CD4-positive, alpha-beta T cell (primary cell): ENCODE measurements at regions not wholly inside any gene's neighbourhood (a gene's known extent, or its start where the extent isn't known, plus 50 kb on each side); places are given as distances from the start of the nearest gene placed in this dataset.

Experiments
- ATAC-seq: fragments of 200-7000 bp; cut with Tn5 transposase; one replicate; pipeline ENCODE4 v1.10.0; 2022; ENCODE audit warnings: mild to moderate bottlenecking; ENCODE audit not compliant: poor library complexity
- CTCF ChIA-PET: fragments of 350-600 bp; sonication (Branson Sonifier 250); formaldehyde crosslinking; loops from one replicate; lab custom pipeline; 2021; ENCODE audit warnings: antibody characterized with exemption, inconsistent platforms; lab: Charles Lee
- POLR2A ChIA-PET: fragments of 350-600 bp; sonication (Branson Sonifier 250); formaldehyde crosslinking; loops from one replicate; lab custom pipeline; 2021; ENCODE audit warnings: antibody characterized with exemption, inconsistent platforms; lab: Charles Lee
- DNase-seq, 14 experiments: peaks; one replicate each; pipeline ENCODE4 v3.0.0-alpha.2; 2013 to 2020; ENCODE audit warnings: mixed read lengths in 2 of 14
- H3K27ac ChIP-seq, 2 donors: one replicate each; pipeline versions ENCODE4 v1.5.1 to v1.7.0; 2013; ENCODE audit warnings: low read length in 2 of 2, low read depth in 1 of 2, mild to moderate bottlenecking in 1 of 2
- H3K27me3 ChIP-seq, 2 experiments: 1 replicate in 1 of 2; 2 replicates in 1 of 2; pipeline versions ENCODE4 v1.6.1 to v1.7.0; 2013; ENCODE audit warnings: low read length in 2 of 2, control low read depth in 1 of 2, mild to moderate bottlenecking in 1 of 2, moderate library complexity in 1 of 2; ENCODE audit not compliant: insufficient read depth in 2 of 2, control insufficient read depth in 1 of 2
- H3K36me3 ChIP-seq: one replicate; pipeline ENCODE4 v1.6.1; 2013; ENCODE audit warnings: low read length, control low read depth; ENCODE audit not compliant: insufficient read depth
- H3K4me1 ChIP-seq: one replicate; pipeline ENCODE4 v1.6.1; 2013; ENCODE audit warnings: low read length, control low read depth; ENCODE audit not compliant: insufficient read depth
- H3K4me3 ChIP-seq: one replicate; pipeline ENCODE4 v1.5.1; 2013; ENCODE audit warnings: mild to moderate bottlenecking, low read length, moderate library complexity
- H3K9me3 ChIP-seq, 2 experiments: 1 replicate in 1 of 2; 2 replicates in 1 of 2; pipeline versions ENCODE4 v1.6.1 to v1.7.0; 2013; ENCODE audit warnings: low read length in 2 of 2, mild to moderate bottlenecking in 2 of 2, control low read depth in 1 of 2, moderate library complexity in 1 of 2; ENCODE audit not compliant: control insufficient read depth in 1 of 2, insufficient read depth in 1 of 2
- H3K27ac Mint-ChIP-seq: one replicate; pipeline ENCODE4 v1.8.0; 2020; ENCODE audit warnings: mixed read lengths
- H3K27me3 Mint-ChIP-seq: one replicate; pipeline ENCODE4 v1.8.0; 2021; ENCODE audit warnings: mixed read lengths
- H3K36me3 Mint-ChIP-seq: one replicate; pipeline ENCODE4 v1.8.0; 2021; ENCODE audit warnings: low read depth, mixed read lengths
- H3K4me1 Mint-ChIP-seq: one replicate; pipeline ENCODE4 v1.8.0; 2021; ENCODE audit warnings: low read depth, mixed read lengths
- H3K4me3 Mint-ChIP-seq: one replicate; pipeline ENCODE4 v1.8.0; 2020; ENCODE audit warnings: mild to moderate bottlenecking, mixed read lengths
- H3K9me3 Mint-ChIP-seq: one replicate; pipeline ENCODE4 v1.8.0; 2020; ENCODE audit warnings: mixed read lengths
- CTCF ChIP-seq: fragments of 200-600 bp; IDR thresholded peaks from one replicate; pipeline ENCODE4 v1.8.0; 2022; ENCODE audit warnings: antibody characterized with exemption, mild to moderate bottlenecking
- intact Hi-C, 2 experiments: fragments of 100-400 bp; cut with DNase I in 1 of 2; cut with micrococcal nuclease in 1 of 2; formaldehyde crosslinking; loops; one replicate each; pipeline versions ENCODE4 v1.15.1 to v1.9.0; 2023 to 2025; cut with DNase I, micrococcal nuclease

GRCh38 chr17:69819316-69820087 lies 255.5 kb upstream of the KCNJ16 start:
- CTCF ChIA-PET, result no interaction called here
- H3K27me3 ChIP-seq, result no peaks in the 10 kb centered on the region
- DNase-seq (no peak), ATAC-seq (no peak)
- POLR2A ChIA-PET, result no interaction called here
- Mint-ChIP-seq H3K27me3 (no peaks in the 10 kb centered on the region), H3K27ac (no peak overlapping the region), H3K36me3 (no peaks in the 10 kb centered on the region), H3K9me3 (peaks cover 2% of the 10 kb centered on the region), H3K4me1 (no peaks in the 10 kb centered on the region), H3K4me3 (no peak overlapping the region)
- H3K27ac ChIP-seq, result no peak overlapping the region
- intact Hi-C loops, result no loop called here
- no peak for TF ChIP-seq CTCF
- H3K9me3 ChIP-seq, result peaks cover 0 to 24% of the 10 kb centered on the region in 2 experiments
- H3K4me3 ChIP-seq, result no peak overlapping the region
- no peaks in the 10 kb centered on the region for H3K36me3 ChIP-seq
- no peaks in the 10 kb centered on the region for H3K4me1 ChIP-seq

GRCh38 chr17:69820876-69821473 lies 254.1 kb upstream of the KCNJ16 start:
- Histone ChIP-seq H3K27ac (no peak overlapping the region), H3K27me3 (no peaks in the 10 kb centered on the region), H3K4me3 (no peak overlapping the region), H3K4me1 (no peaks in the 10 kb centered on the region), H3K9me3 (peaks cover 0 to 24% of the 10 kb centered on the region in 2 experiments), H3K36me3 (no peaks in the 10 kb centered on the region)
- Mint-ChIP-seq H3K27me3 (no peaks in the 10 kb centered on the region), H3K9me3 (peaks cover 2% of the 10 kb centered on the region), H3K4me1 (no peaks in the 10 kb centered on the region), H3K27ac (no peak overlapping the region), H3K4me3 (no peak overlapping the region), H3K36me3 (no peaks in the 10 kb centered on the region)
- DNase-seq (no peak), ATAC-seq (no peak)
- no peak for TF ChIP-seq CTCF
- ChIA-PET CTCF (no interaction called here), POLR2A (no interaction called here)
- intact Hi-C loops, result no loop called here

GRCh38 chr17:69822314-69822875 lies 252.6 kb upstream of the KCNJ16 start:
- POLR2A ChIA-PET, result no interaction called here
- Histone ChIP-seq H3K4me3 (no peak overlapping the region), H3K27me3 (no peaks in the 10 kb centered on the region), H3K9me3 (peaks cover 0 to 19% of the 10 kb centered on the region in 2 experiments), H3K4me1 (no peaks in the 10 kb centered on the region), H3K36me3 (no peaks in the 10 kb centered on the region), H3K27ac (no peak overlapping the region)
- H3K4me3 Mint-ChIP-seq, result no peak overlapping the region
- intact Hi-C loops, result no loop called here
- no peaks in the 10 kb centered on the region for H3K36me3 Mint-ChIP-seq
- H3K4me1 Mint-ChIP-seq, result no peaks in the 10 kb centered on the region
- H3K9me3 Mint-ChIP-seq, result peaks cover 2% of the 10 kb centered on the region
- ATAC-seq, result no peak
- no peak overlapping the region for H3K27ac Mint-ChIP-seq
- no peaks in the 10 kb centered on the region for H3K27me3 Mint-ChIP-seq
- no peak for TF ChIP-seq CTCF
- CTCF ChIA-PET, result no interaction called here
- DNase-seq, result no peak
